ENCODE measurements at regions not wholly inside any gene's neighbourhood (a gene's known extent, or its start where the extent isn't known, plus 50 kb on each side); places are given as distances from the start of the nearest gene placed in this dataset.
"Not testable (repeated sequence)": the region's sequence is repeated elsewhere in the genome, so short reads cannot be mapped to it uniquely, and the experiment has no call there.

GRCh38 chr5:83802686-83803085, 82.0 kb upstream of the HAPLN1 start:
- no peak for FAIRE-seq

GRCh38 chr5:83800201-83800600, 79.5 kb upstream of the HAPLN1 start:
- no peak for FAIRE-seq

- not testable (repeated sequence) for FAIRE-seq
Measured at GRCh38 chr5:83799020-83799419, 78.4 kb upstream of the HAPLN1 start.

GRCh38 chr5:83789371-83789770, 68.7 kb upstream of the HAPLN1 start:
- no peak for FAIRE-seq

- FAIRE-seq = no peak
Measured at GRCh38 chr5:83787631-83788030, 67.0 kb upstream of the HAPLN1 start.

GRCh38 chr5:83785176-83785668, 64.6 kb upstream of the HAPLN1 start:
- FAIRE-seq = no peak

- no peak for FAIRE-seq
Measured at GRCh38 chr5:83780699-83781350, 60.2 kb upstream of the HAPLN1 start.

- FAIRE-seq = no peak
Measured at GRCh38 chr5:83777856-83778255, 57.2 kb upstream of the HAPLN1 start.

GRCh38 chr5:83776437-83777031, 55.9 kb upstream of the HAPLN1 start:
- FAIRE-seq = no peak
